ENCODE measurements at regions not wholly inside any gene's neighbourhood (a gene's known extent, or its start where the extent isn't known, plus 50 kb on each side); places are given as distances from the start of the nearest gene placed in this dataset.
A peak's percentile ranks its signal among the peaks of the same experiment; 100 is the strongest.

GRCh38 chr4:45876235-45876890 is 247.5 kb downstream of the GABRG1 start:
- 89% methylated on average over 2 of the region's 2 CpGs for WGBS
- Histone ChIP-seq H3K36me3 (ENCODE audit: insufficient read depth) (no peaks in the 10 kb centered on the region), H3K4me3 (ENCODE audit: low read depth, low read length) (no peak overlapping the region), H3K4me1 (ENCODE audit: insufficient read depth) (no peaks in the 10 kb centered on the region), H3K27ac (ENCODE audit: low read depth) (no peak overlapping the region)
- DNase-seq (ENCODE audit: extremely low spot score): no peak

GRCh38 chr4:45869184-45869583 is 254.7 kb downstream of the GABRG1 start:
- no peak for DNase-seq (ENCODE audit: extremely low spot score)
- Histone ChIP-seq H3K27ac (ENCODE audit: low read depth) (no peak overlapping the region), H3K4me1 (ENCODE audit: insufficient read depth) (no peaks in the 10 kb centered on the region), H3K36me3 (ENCODE audit: insufficient read depth) (no peaks in the 10 kb centered on the region), H3K4me3 (ENCODE audit: low read depth, low read length) (no peak overlapping the region)
- 61% methylated on average over 3 of the region's 3 CpGs for WGBS

- no peaks in the 10 kb centered on the region for H3K4me1 ChIP-seq (ENCODE audit: insufficient read depth)
- no peak for DNase-seq (ENCODE audit: extremely low spot score)
- H3K27ac ChIP-seq (ENCODE audit: low read depth): no peak overlapping the region
- H3K4me3 ChIP-seq (ENCODE audit: low read depth, low read length): no peak overlapping the region
- H3K36me3 ChIP-seq (ENCODE audit: insufficient read depth): no peaks in the 10 kb centered on the region
- 76% methylated on average over 2 of the region's 2 CpGs for WGBS
These were observed 258.1 kb downstream of the GABRG1 start for GRCh38 chr4:45865781-45866180.

GRCh38 chr4:45855857-45856256 is 268.0 kb downstream of the GABRG1 start:
- H3K4me1 ChIP-seq (ENCODE audit: insufficient read depth): no peaks in the 10 kb centered on the region
- WGBS: 83% methylated on average over 2 of the region's 2 CpGs
- DNase-seq (ENCODE audit: extremely low spot score): no peak

GRCh38 chr4:45846016-45846415 is 277.8 kb downstream of the GABRG1 start:
- Histone ChIP-seq H3K4me3 (ENCODE audit: low read depth, low read length) (no peak overlapping the region), H3K4me1 (ENCODE audit: insufficient read depth) (no peaks in the 10 kb centered on the region), H3K27ac (ENCODE audit: low read depth) (no peak overlapping the region), H3K36me3 (ENCODE audit: insufficient read depth) (no peaks in the 10 kb centered on the region)
- WGBS: 76% methylated on average over 1 of the region's 1 CpG
- no peak for DNase-seq (ENCODE audit: extremely low spot score)

More at GRCh38 chr4:45855857-45856256, 268.0 kb downstream of the GABRG1 start:
- no peak overlapping the region for H3K27ac ChIP-seq (ENCODE audit: low read depth)
- no peaks in the 10 kb centered on the region for H3K36me3 ChIP-seq (ENCODE audit: insufficient read depth)
- no peak overlapping the region for H3K4me3 ChIP-seq (ENCODE audit: low read depth, low read length)

- no peaks in the 10 kb centered on the region for H3K4me1 ChIP-seq (ENCODE audit: insufficient read depth)
- H3K36me3 ChIP-seq (ENCODE audit: insufficient read depth): no peaks in the 10 kb centered on the region
- 26% methylated on average over 2 of the region's 2 CpGs for WGBS
- no peak overlapping the region for H3K27ac ChIP-seq (ENCODE audit: low read depth)
- no peak for DNase-seq (ENCODE audit: extremely low spot score)
- H3K4me3 ChIP-seq (ENCODE audit: low read depth, low read length): no peak overlapping the region
These were observed 282.1 kb downstream of the GABRG1 start for GRCh38 chr4:45841791-45842190.

DNA sequence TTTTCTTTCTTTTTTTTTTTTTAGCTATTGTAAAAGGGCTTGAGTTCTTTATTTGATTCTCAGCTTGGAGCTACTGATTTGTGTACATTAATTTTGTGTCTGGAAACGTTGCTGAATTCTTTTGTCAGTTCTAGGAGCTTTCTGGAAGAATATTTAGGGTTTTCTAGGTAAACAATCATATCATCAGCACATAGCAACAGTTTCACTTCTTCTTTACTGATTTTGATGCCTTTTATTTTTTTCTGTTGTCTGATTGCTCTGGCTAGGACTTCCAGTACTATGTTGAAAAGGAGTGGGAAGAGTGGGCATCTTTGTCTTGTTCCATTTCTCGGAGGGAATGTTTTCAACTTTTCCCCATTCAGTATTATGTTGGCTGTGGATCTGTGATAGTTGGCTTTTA is 292.2 kb downstream of the GABRG1 start:
- DNase-seq (ENCODE audit: extremely low spot score): no peak
- Histone ChIP-seq H3K4me3 (ENCODE audit: low read depth, low read length) (no peak overlapping the region), H3K27ac (ENCODE audit: low read depth) (no peak overlapping the region), H3K36me3 (ENCODE audit: insufficient read depth) (no peaks in the 10 kb centered on the region), H3K4me1 (ENCODE audit: insufficient read depth) (no peaks in the 10 kb centered on the region)
- 52% methylated on average over 2 of the region's 2 CpGs for WGBS

DNA sequence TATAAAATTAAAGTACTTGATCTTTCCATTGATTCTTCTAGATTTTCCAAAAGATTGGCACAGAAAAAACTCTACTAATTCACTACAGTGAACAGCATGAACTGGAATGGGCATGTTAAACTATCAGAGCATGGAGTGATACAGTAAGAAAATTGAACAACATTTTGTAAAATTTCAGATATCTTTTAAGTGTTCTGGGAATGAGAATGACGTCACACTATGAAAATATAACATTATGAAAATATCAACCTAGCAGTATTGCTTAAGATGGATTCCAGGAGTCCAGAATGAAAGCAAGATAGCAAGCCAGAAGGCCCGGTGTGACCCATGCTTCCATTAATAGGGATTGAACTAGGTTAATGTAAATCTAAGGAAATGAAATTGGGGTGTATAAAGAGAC is 319.9 kb downstream of the GABRG1 start:
- DNase-seq (ENCODE audit: extremely low spot score): no peak
- Histone ChIP-seq H3K4me1 (ENCODE audit: insufficient read depth) (no peaks in the 10 kb centered on the region), H3K4me3 (ENCODE audit: low read depth, low read length) (no peak overlapping the region), H3K27ac (ENCODE audit: low read depth) (no peak overlapping the region), H3K36me3 (ENCODE audit: insufficient read depth) (no peaks in the 10 kb centered on the region)
- WGBS: 81% methylated on average over 2 of the region's 2 CpGs

DNA sequence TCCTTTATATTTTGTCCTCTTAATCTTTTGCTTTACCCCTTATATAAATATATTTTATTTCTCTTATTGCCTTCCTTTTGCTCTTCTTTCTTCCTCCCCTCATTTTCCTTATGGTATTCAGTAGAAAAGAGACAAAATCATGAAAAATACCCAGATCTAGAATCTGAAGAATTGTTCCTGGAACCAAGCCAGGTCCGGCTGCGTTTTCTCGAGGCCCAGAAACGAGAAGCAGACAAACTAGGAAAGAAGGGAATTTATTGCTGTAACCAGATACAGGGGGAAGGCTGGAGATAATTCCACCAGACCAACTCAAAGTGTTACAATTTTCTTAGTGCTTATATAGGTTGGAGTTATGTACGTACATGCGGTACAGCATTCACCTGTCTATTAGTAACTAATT is 328.7 kb downstream of the GABRG1 start:
- Histone ChIP-seq H3K36me3 (ENCODE audit: insufficient read depth) (no peaks in the 10 kb centered on the region), H3K4me3 (ENCODE audit: low read depth, low read length) (no peak overlapping the region), H3K4me1 (ENCODE audit: insufficient read depth) (no peaks in the 10 kb centered on the region), H3K27ac (ENCODE audit: low read depth) (no peak overlapping the region)
- 15% methylated on average over 6 of the region's 6 CpGs for WGBS
- DNase-seq (ENCODE audit: extremely low spot score): peak; percentile 28

- no peak overlapping the region for H3K27ac ChIP-seq (ENCODE audit: low read depth)
- 69% methylated on average over 1 of the region's 1 CpG for WGBS
- DNase-seq (ENCODE audit: extremely low spot score): no peak
These were observed 345.3 kb downstream of the GABRG1 start for GRCh38 chr4:45778514-45778913.

DNA sequence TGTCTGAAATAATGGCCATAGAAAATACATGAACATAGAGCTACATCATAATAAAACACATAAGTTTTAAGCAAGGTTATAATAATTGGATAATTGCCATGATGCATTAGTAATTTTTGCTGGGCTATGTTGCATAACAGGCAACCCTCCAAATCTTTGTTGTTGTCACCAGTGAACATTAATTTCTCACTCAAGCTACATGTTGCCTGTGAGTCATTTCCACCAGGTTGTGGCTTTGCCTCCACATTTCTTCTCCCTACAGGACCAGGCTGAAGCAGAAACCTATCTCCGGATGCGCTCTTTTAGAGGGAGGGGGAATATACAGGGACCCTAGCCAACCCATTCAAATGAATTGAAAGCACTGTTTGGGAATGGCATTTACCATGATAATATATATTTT is 347.7 kb downstream of the GABRG1 start:
- Histone ChIP-seq H3K27ac (ENCODE audit: low read depth) (no peak overlapping the region), H3K4me1 (ENCODE audit: insufficient read depth) (no peaks in the 10 kb centered on the region), H3K4me3 (ENCODE audit: low read depth, low read length) (no peak overlapping the region), H3K36me3 (ENCODE audit: insufficient read depth) (no peaks in the 10 kb centered on the region)
- no peak for DNase-seq (ENCODE audit: extremely low spot score)
- 88% methylated on average over 2 of the region's 2 CpGs for WGBS

More at GRCh38 chr4:45778514-45778913, 345.3 kb downstream of the GABRG1 start:
- Histone ChIP-seq H3K4me3 (ENCODE audit: low read depth, low read length) (no peak overlapping the region), H3K36me3 (ENCODE audit: insufficient read depth) (no peaks in the 10 kb centered on the region), H3K4me1 (ENCODE audit: insufficient read depth) (no peaks in the 10 kb centered on the region)

DNA sequence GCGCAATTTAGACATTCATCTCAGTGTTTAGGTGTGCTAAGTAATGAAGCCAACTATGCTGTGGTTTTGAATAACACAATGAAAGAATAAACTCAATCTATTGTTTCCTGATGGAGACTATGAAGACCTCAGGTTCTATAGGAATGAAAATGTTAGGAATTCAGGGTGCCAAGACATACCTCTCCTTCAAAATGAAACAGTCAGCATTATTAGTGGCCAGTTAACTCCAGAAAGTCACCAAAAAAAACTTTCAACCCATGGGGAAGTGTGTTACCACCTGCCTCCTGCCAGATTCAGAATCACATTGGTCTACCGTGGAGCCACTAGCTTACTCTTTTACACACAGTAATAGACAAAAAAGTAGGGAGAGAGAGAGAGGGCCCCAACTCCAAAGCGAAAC is 352.9 kb downstream of the GABRG1 start:
- no peaks in the 10 kb centered on the region for H3K4me1 ChIP-seq (ENCODE audit: insufficient read depth)
- WGBS: 54% methylated on average over 3 of the region's 3 CpGs
- H3K4me3 ChIP-seq (ENCODE audit: low read depth, low read length): no peak overlapping the region

GRCh38 chr4:45765521-45765920 is 358.3 kb downstream of the GABRG1 start:
- Histone ChIP-seq H3K4me1 (ENCODE audit: insufficient read depth) (no peaks in the 10 kb centered on the region), H3K36me3 (ENCODE audit: insufficient read depth) (no peaks in the 10 kb centered on the region), H3K4me3 (ENCODE audit: low read depth, low read length) (no peak overlapping the region), H3K27ac (ENCODE audit: low read depth) (no peak overlapping the region)
- DNase-seq (ENCODE audit: extremely low spot score): no peak
- WGBS: 64% methylated on average over 1 of the region's 1 CpG

More for the DNA sequence above, 352.9 kb downstream of the GABRG1 start:
- Histone ChIP-seq H3K36me3 (ENCODE audit: insufficient read depth) (no peaks in the 10 kb centered on the region), H3K27ac (ENCODE audit: low read depth) (no peak overlapping the region)
- no peak for DNase-seq (ENCODE audit: extremely low spot score)

DNA sequence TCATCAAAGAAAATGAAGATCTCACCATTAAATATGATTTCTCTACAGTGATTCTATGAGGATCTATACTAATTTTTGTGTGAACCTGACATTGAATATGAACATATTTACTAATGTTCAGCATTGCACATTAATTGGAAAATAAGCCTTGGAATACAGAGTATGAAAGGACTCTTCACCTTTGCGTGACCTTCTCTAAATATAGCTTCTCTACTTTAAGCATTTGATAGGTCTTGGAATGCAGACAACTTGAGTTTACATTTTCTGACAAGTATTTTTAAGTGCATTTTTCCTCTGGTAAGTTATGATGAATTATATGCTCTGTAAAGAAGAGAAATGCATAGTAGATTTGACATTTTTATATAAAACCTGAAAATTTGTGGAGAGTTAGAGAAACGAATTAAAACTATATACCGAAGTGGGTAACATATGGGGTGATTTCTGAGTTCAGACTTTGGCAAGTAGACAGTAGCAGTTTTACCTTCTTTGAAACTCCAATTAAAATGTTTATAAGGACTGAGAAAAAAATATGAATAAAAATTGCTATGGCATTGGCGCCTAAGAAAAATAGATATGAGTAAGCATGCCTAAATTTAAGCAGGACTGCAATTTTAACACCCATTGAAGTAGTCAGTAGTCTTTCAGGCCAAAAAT is 371.9 kb downstream of the GABRG1 start:
- no peak for DNase-seq (ENCODE audit: extremely low spot score)
- 51% methylated on average over 4 of the region's 4 CpGs for WGBS
- Histone ChIP-seq H3K4me1 (ENCODE audit: insufficient read depth) (no peaks in the 10 kb centered on the region), H3K4me3 (ENCODE audit: low read depth, low read length) (no peak overlapping the region), H3K36me3 (ENCODE audit: insufficient read depth) (no peaks in the 10 kb centered on the region), H3K27ac (ENCODE audit: low read depth) (no peak overlapping the region)

All from urinary bladder (tissue), 3 donors.